Common myeloid progenitor, CD34-positive (primary cell): ENCODE measurements at regions not wholly inside any gene's neighbourhood (a gene's known extent, or its start where the extent isn't known, plus 50 kb on each side); places are given as distances from the start of the nearest gene placed in this dataset.

Experiments
- CTCF ChIA-PET: fragments of 350-600 bp; sonication (Branson Sonifier 250); formaldehyde crosslinking; loops from one replicate; lab custom pipeline; 2021; ENCODE audit warnings: antibody characterized with exemption; lab: Charles Lee
- POLR2A ChIA-PET: fragments of 350-600 bp; sonication (Branson Sonifier 250); formaldehyde crosslinking; loops from one replicate; lab custom pipeline; 2021; ENCODE audit warnings: antibody characterized with exemption; lab: Charles Lee
- DNase-seq, 3 donors: peaks; one replicate each; pipeline versions ENCODE4 v3.0.0 to v3.0.0-alpha.2; 2013
- H3K27ac ChIP-seq, 2 experiments: 1 replicate in 1 of 2; 2 replicates in 1 of 2; pipeline ENCODE4 v1.7.0; 2013; ENCODE audit warnings: inconsistent platforms in 2 of 2, low read length in 2 of 2, mild to moderate bottlenecking in 2 of 2, low read depth in 1 of 2, moderate library complexity in 1 of 2; ENCODE audit not compliant: severe bottlenecking in 2 of 2, insufficient read depth in 1 of 2, poor library complexity in 1 of 2
- H3K27me3 ChIP-seq, 5 experiments: replicated peaks in 2 of 5; 1 replicate in 3 of 5; 2 replicates in 2 of 5; pipeline versions ENCODE4 v1.6.1 to v1.7.0; 2013; ENCODE audit warnings: low read length in 4 of 5, mild to moderate bottlenecking in 2 of 5, moderate library complexity in 2 of 5, inconsistent platforms in 1 of 5; ENCODE audit not compliant: insufficient read depth in 5 of 5, control insufficient read depth in 4 of 5
- H3K36me3 ChIP-seq, 4 experiments: 1 replicate in 2 of 4; 2 replicates in 2 of 4; pipeline versions ENCODE4 v1.6.1 to v1.7.0; 2013; ENCODE audit warnings: low read length in 3 of 4, control low read depth in 1 of 4, mild to moderate bottlenecking in 1 of 4; ENCODE audit not compliant: control insufficient read depth in 4 of 4, insufficient read depth in 4 of 4
- H3K4me1 ChIP-seq, 4 experiments: 1 replicate in 3 of 4; 2 replicates in 1 of 4; pipeline versions ENCODE4 v1.6.1 to v1.7.1; 2013; ENCODE audit warnings: low read length in 3 of 4, mild to moderate bottlenecking in 3 of 4, control low read depth in 1 of 4, inconsistent platforms in 1 of 4, moderate library complexity in 1 of 4; ENCODE audit not compliant: control insufficient read depth in 4 of 4, insufficient read depth in 4 of 4; ENCODE audit errors: control extremely low read depth in 1 of 4
- H3K4me3 ChIP-seq, 7 experiments: 1 replicate in 4 of 7; 2 replicates in 3 of 7; pipeline versions ENCODE4 v1.5.1 to v1.7.0; 2013; ENCODE audit warnings: mild to moderate bottlenecking in 7 of 7, low read length in 6 of 7, moderate library complexity in 6 of 7, inconsistent platforms in 2 of 7, low read depth in 2 of 7, control low read depth in 1 of 7; ENCODE audit not compliant: insufficient read depth in 4 of 7, control insufficient read depth in 1 of 7; ENCODE audit errors: extremely low read depth in 1 of 7
- H3K9me3 ChIP-seq, 5 experiments: 1 replicate in 4 of 5; 2 replicates in 1 of 5; pipeline versions ENCODE4 v1.6.1 to v1.7.1; 2013; ENCODE audit warnings: low read length in 4 of 5, mild to moderate bottlenecking in 2 of 5, inconsistent platforms in 1 of 5, low read depth in 1 of 5, moderate library complexity in 1 of 5; ENCODE audit not compliant: control insufficient read depth in 4 of 5, insufficient read depth in 2 of 5; ENCODE audit errors: control extremely low read depth in 1 of 5
- WGBS: methylation state at CpG from one replicate; pipeline ENCODE4 v1.1.5; 2013; ENCODE audit not compliant: insufficient coverage; 5-methylcytosine and 5-hydroxymethylcytosine counted together

DNA sequence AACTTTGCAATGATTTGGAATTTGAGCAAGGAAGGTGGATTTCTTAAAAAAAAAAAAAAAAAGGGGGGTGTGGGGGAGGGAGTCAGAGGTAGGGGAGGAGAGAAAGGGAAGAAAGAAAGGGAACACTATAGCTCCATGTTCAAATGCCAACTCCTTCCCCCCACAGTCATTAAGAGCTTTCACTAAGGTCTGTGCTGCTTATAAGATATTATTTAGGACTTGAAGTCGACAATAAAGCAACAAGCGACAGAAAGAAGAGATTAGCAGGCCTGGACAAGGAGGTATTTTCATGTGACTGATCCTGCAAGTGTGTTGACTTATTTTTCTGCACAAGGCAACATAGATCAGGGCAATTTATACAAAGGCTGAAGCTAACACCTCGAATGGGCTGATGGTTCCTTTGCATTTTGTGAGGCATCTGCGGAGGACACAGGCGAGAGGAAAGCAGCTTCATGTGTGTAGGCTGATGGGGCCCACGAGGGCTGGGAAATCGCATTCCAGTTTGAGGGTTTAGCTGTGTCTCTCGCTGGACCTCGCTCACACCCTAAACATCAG, 382.0 kb downstream of the SOX11 start:
- Histone ChIP-seq H3K27me3 (peaks cover 0 to 5% (median 3%) of the 10 kb centered on the region in 5 experiments), H3K27ac (no peak overlapping the region), H3K9me3 (no peaks in the 10 kb centered on the region), H3K36me3 (no peaks in the 10 kb centered on the region), H3K4me1 (no peaks in the 10 kb centered on the region), H3K4me3 (no peak overlapping the region)
- DNase-seq, result peak in 1 of 3 donors; percentile 1
- ChIA-PET CTCF (no interaction called here), POLR2A (no interaction called here)
- WGBS, result 85% methylated on average over 4 of the region's 9 CpGs

- Histone ChIP-seq H3K27me3 (peaks cover 0 to 5% (median 0%) of the 10 kb centered on the region in 5 experiments), H3K4me3 (no peak overlapping the region), H3K36me3 (no peaks in the 10 kb centered on the region), H3K27ac (no peak overlapping the region), H3K4me1 (no peaks in the 10 kb centered on the region), H3K9me3 (no peaks in the 10 kb centered on the region)
- POLR2A ChIA-PET, result no interaction called here
- CTCF ChIA-PET, result no interaction called here
- 94% methylated on average over 2 of the region's 2 CpGs for WGBS
- no peak for DNase-seq
These were observed 385.4 kb downstream of the SOX11 start for GRCh38 chr2:6077585-6077984.

DNA sequence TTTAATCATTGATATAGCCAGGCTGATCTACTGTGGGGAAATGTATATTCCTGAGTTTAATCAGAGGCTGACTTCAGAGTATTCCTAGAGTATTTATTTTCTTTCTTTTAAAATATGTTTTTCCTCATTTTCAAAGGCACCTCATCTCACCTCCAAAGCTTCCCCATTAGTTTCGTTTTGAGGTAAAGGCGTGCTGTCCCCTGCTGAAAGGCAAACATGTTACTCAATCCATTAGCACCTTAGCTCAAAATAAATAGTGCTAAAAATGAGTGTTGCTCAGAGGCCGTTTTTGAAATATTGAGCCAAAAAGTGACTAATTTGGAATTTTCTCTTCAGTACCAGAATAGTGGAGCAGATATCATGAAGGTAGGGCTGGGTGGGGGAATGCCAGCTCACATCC, 386.2 kb downstream of the SOX11 start:
- CTCF ChIA-PET, result interaction anchor here (1.0 kb wide), 1 partner anchor 23 kb away, joined by 3 read pairs; no protein-coding TSS in a partner anchor
- peaks cover 0 to 5% (median 0%) of the 10 kb centered on the region in 5 experiments for H3K27me3 ChIP-seq
- no peaks in the 10 kb centered on the region for H3K36me3 ChIP-seq
- no peaks in the 10 kb centered on the region for H3K9me3 ChIP-seq
- H3K4me1 ChIP-seq, result no peaks in the 10 kb centered on the region
- H3K27ac ChIP-seq, result no peak overlapping the region
- H3K4me3 ChIP-seq, result no peak overlapping the region
- DNase-seq, result no peak
- WGBS, result 80% methylated on average over 1 of the region's 3 CpGs
- POLR2A ChIA-PET, result no interaction called here

DNA sequence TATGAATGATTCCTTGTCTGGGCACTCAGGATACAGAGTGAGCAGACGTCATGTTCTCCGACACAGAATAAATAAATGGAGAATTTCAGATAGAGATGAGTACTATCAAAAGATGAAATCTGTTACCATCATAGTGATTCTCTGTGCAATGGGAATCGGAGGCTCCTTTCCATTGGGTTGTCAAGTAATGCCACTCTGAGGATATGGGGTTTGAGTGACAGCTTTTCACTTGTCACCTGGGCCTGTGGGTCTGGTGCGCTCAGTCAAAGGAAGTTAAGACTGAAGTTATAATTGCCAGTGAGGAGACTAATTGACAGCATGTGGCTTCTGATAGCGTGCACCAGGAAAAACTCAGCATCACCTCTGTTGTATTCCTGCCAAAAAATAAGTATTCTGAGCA, 387.2 kb downstream of the SOX11 start:
- Histone ChIP-seq H3K36me3 (no peaks in the 10 kb centered on the region), H3K27me3 (peaks cover 0 to 3% (median 0%) of the 10 kb centered on the region in 5 experiments), H3K9me3 (no peaks in the 10 kb centered on the region), H3K27ac (no peak overlapping the region), H3K4me1 (no peaks in the 10 kb centered on the region), H3K4me3 (no peak overlapping the region)
- ChIA-PET POLR2A (no interaction called here), CTCF (no interaction called here)
- WGBS, result 90% methylated on average over 3 of the region's 5 CpGs
- DNase-seq, result peak in 2 of 3 donors; percentile 2 to 15

GRCh38 chr2:6080932-6081753, 389.0 kb downstream of the SOX11 start:
- H3K27ac ChIP-seq, result no peak overlapping the region
- H3K36me3 ChIP-seq, result no peaks in the 10 kb centered on the region
- no peak overlapping the region for H3K4me3 ChIP-seq
- H3K4me1 ChIP-seq, result no peaks in the 10 kb centered on the region
- over 99% methylated on average over 15 of the region's 22 CpGs for WGBS
- DNase-seq, result no peak
- POLR2A ChIA-PET, result interaction anchor here (0.6 kb wide), 1 partner anchor 15 kb away, joined by 3 read pairs; no protein-coding TSS in a partner anchor
- no peaks in the 10 kb centered on the region for H3K27me3 ChIP-seq
- no peaks in the 10 kb centered on the region for H3K9me3 ChIP-seq
- CTCF ChIA-PET, result interaction anchor here (1.1 kb wide), 1 partner anchor 29 kb away, joined by 4 read pairs; no protein-coding TSS in a partner anchor

GRCh38 chr2:6081955-6082624, 389.9 kb downstream of the SOX11 start:
- peaks cover 0 to 1% (median 0%) of the 10 kb centered on the region in 5 experiments for H3K9me3 ChIP-seq
- H3K4me1 ChIP-seq, result no peaks in the 10 kb centered on the region
- DNase-seq, result no peak
- no peaks in the 10 kb centered on the region for H3K27me3 ChIP-seq
- H3K27ac ChIP-seq, result no peak overlapping the region
- ChIA-PET CTCF (no interaction called here), POLR2A (no interaction called here)
- 100% methylated on average over 2 of the region's 5 CpGs for WGBS
- H3K4me3 ChIP-seq, result no peak overlapping the region
- H3K36me3 ChIP-seq, result no peaks in the 10 kb centered on the region

DNA sequence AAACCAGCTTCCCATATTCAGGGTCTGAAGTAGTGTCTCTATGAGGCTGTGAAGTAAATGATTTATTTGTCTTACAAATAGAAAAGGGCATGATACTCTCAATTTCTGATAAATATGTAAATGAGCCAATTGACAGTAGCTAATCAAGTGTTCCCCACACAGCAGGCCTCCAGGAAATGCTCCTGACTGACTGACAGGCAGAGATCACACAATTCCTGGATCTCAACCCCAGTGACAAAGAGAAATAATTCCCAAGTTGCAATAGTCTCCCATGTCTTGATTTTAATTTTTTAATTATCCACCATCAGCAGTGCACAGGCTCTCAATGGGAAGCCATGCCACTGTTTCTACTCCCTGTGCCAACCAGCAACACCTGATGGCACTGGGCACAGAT, 390.4 kb downstream of the SOX11 start:
- Histone ChIP-seq H3K4me1 (no peaks in the 10 kb centered on the region), H3K4me3 (no peak overlapping the region), H3K27me3 (no peaks in the 10 kb centered on the region), H3K9me3 (peaks cover 0 to 6% (median 0%) of the 10 kb centered on the region in 5 experiments), H3K27ac (no peak overlapping the region), H3K36me3 (no peaks in the 10 kb centered on the region)
- POLR2A ChIA-PET, result no interaction called here
- DNase-seq, result no peak
- CTCF ChIA-PET, result no interaction called here
